ENCODE measurements at regions not wholly inside any gene's neighbourhood (a gene's known extent, or its start where the extent isn't known, plus 50 kb on each side); places are given as distances from the start of the nearest gene placed in this dataset.
"Not testable (repeated sequence)": the region's sequence is repeated elsewhere in the genome, so short reads cannot be mapped to it uniquely, and the experiment has no call there.

DNA sequence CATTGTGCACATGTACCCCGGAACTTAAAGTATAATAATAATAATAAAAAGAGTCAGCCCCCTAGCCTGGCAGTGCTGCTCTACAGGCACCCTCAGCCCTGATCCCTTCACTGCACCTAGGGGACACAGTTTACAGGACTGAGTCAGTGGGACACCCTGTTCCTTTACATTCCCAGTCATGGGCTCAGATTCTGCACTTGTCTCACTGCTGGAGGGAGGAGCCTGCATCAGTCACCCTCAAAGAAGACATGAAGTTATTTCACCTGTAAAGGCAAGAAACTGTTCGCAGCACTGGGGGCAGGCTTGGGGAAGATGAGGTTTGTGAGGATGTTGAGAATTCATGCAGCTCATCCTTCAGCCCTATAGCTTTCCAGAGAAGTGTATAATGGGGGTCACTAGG is 50.7 kb upstream of the VPREB1 start:
- Mint-ChIP-seq H3K36me3 (no peaks in the 10 kb centered on the region), H3K4me3 (no peak overlapping the region), H3K4me1 (ENCODE audit: low read depth) (no peaks in the 10 kb centered on the region), H3K27ac (no peak overlapping the region), H3K27me3 (peaks cover 25% of the 10 kb centered on the region), H3K9me3 (peaks cover 4% of the 10 kb centered on the region)
- POLR2A ChIA-PET: no interaction called here
- CTCF ChIA-PET: interaction anchor here (1.1 to 1.6 kb wide), 2 partner anchors 14 kb away, joined by 3 to 5 read pairs; no protein-coding TSS in a partner anchor
- DNase-seq: no peak
- intact Hi-C loops (cut with micrococcal nuclease): no loop called here

- intact Hi-C loops (cut with micrococcal nuclease); DNase-seq; POLR2A ChIA-PET; H3K9me3 Mint-ChIP-seq; H3K4me3 Mint-ChIP-seq; H3K27ac Mint-ChIP-seq; H3K4me1 Mint-ChIP-seq (ENCODE audit: low read depth); H3K36me3 Mint-ChIP-seq: not testable (repeated sequence)
- H3K27me3 Mint-ChIP-seq: peaks cover 25% of the 10 kb centered on the region
- CTCF ChIA-PET: interaction anchor here (1.1 to 1.6 kb wide), 2 partner anchors 13 to 15 kb away, joined by 3 to 5 read pairs; no protein-coding TSS in a partner anchor
These were observed 51.1 kb upstream of the VPREB1 start for GRCh38 chr22:22193462-22193861.

DNA sequence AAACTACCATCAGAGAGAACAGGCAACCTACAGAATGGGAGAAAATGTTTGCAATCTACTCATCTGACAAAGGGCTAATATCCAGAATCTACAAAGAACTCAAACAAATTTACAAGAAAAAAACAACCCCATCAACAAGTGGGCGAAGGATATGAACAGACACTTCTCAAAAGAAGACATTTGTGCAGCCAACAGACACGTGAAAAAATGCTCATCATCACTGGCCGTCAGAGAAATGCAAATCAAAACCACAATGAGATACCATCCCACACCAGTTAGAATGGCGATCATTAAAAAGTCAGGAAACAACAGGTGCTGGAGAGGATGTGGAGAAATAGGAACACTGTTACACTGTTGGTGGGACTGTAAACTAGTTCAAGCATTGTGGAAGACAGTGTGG is 51.6 kb upstream of the VPREB1 start:
- POLR2A ChIA-PET; DNase-seq; H3K27ac Mint-ChIP-seq; H3K4me3 Mint-ChIP-seq; H3K36me3 Mint-ChIP-seq; H3K4me1 Mint-ChIP-seq (ENCODE audit: low read depth); H3K9me3 Mint-ChIP-seq; intact Hi-C loops (cut with micrococcal nuclease): not testable (repeated sequence)
- peaks cover 26% of the 10 kb centered on the region for H3K27me3 Mint-ChIP-seq
- CTCF ChIA-PET: interaction anchor here (1.6 kb wide), 1 partner anchor 13 kb away, joined by 3 read pairs; no protein-coding TSS in a partner anchor

DNA sequence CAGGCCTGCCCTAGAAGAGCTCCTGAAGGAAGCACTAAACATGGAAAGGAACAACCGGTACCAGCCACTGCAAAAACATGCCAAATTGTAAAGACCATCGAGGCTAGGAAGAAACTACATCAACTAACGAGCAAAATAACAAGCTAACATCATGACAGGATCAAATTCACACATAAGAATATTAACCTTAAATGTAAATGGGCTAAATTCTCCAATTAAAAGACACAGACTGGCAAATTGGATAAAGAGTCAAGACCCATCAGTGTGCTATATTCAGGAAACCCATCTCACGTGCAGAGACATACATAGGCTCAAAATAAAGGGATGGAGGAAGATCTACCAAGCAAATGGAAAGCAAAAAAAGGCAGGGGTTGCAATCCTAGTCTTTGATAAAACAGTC is 54.8 kb upstream of the VPREB1 start:
- POLR2A ChIA-PET; H3K9me3 Mint-ChIP-seq; H3K27ac Mint-ChIP-seq; H3K36me3 Mint-ChIP-seq; DNase-seq; intact Hi-C loops (cut with micrococcal nuclease); H3K4me3 Mint-ChIP-seq; H3K4me1 Mint-ChIP-seq (ENCODE audit: low read depth): not testable (repeated sequence)
- CTCF ChIA-PET: interaction anchor here (1.4 kb wide), 1 partner anchor 46 kb away, joined by 3 read pairs; no protein-coding TSS in a partner anchor
- H3K27me3 Mint-ChIP-seq: peaks cover 36% of the 10 kb centered on the region

GRCh38 chr22:22187863-22188262 is 56.7 kb upstream of the VPREB1 start:
- H3K9me3 Mint-ChIP-seq; H3K36me3 Mint-ChIP-seq; CTCF ChIA-PET; POLR2A ChIA-PET; H3K4me3 Mint-ChIP-seq; H3K4me1 Mint-ChIP-seq (ENCODE audit: low read depth); H3K27ac Mint-ChIP-seq; intact Hi-C loops (cut with micrococcal nuclease); DNase-seq: not testable (repeated sequence)
- peaks cover 43% of the 10 kb centered on the region for H3K27me3 Mint-ChIP-seq

DNA sequence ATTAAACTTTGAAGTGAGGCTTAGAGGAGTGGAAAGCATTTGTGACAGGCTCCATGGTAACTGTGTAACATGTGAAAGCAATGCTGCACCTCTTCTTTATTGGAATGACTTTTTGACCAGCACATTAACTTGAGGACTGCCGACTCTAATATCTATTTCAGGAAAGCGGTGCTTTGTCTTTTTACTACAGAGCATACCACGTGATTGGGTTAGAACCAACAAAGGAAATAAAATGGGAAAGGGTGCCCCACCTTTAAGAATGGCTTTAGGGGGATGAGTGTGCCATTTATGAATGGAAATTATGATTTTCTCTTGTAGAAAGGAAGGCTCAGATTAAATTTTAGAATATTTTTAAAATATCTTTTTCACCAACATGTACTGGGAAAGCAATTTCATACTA is 57.3 kb upstream of the VPREB1 start:
- no peak overlapping the region for H3K27ac Mint-ChIP-seq
- CTCF ChIA-PET: interaction anchor here (5.3 to 9.7 kb wide), 2 partner anchors 9 to 14 kb away, joined by 42 to 57 read pairs; no protein-coding TSS in a partner anchor
- H3K4me3 Mint-ChIP-seq: no peak overlapping the region
- DNase-seq: no peak
- intact Hi-C loops (cut with micrococcal nuclease): no loop called here
- peaks cover 47% of the 10 kb centered on the region for H3K27me3 Mint-ChIP-seq
- H3K36me3 Mint-ChIP-seq: no peaks in the 10 kb centered on the region
- POLR2A ChIA-PET: no interaction called here
- H3K9me3 Mint-ChIP-seq: peaks cover 4% of the 10 kb centered on the region
- H3K4me1 Mint-ChIP-seq (ENCODE audit: low read depth): no peaks in the 10 kb centered on the region

GRCh38 chr22:22185844-22186499 is 58.6 kb upstream of the VPREB1 start:
- Mint-ChIP-seq H3K27ac (no peak overlapping the region), H3K9me3 (peaks cover 4% of the 10 kb centered on the region), H3K4me3 (no peak overlapping the region), H3K36me3 (no peaks in the 10 kb centered on the region), H3K4me1 (ENCODE audit: low read depth) (no peaks in the 10 kb centered on the region), H3K27me3 (peaks cover 49% of the 10 kb centered on the region)
- intact Hi-C loops (cut with micrococcal nuclease): no loop called here
- DNase-seq: no peak
- ChIA-PET POLR2A (no interaction called here), CTCF (interaction anchor here (5.3 to 9.7 kb wide), 2 partner anchors 11 to 15 kb away, joined by 42 to 57 read pairs; no protein-coding TSS in a partner anchor)

GRCh38 chr22:22185217-22185616 is 59.4 kb upstream of the VPREB1 start:
- no peak overlapping the region for H3K27ac Mint-ChIP-seq
- H3K36me3 Mint-ChIP-seq: no peaks in the 10 kb centered on the region
- CTCF ChIA-PET: interaction anchor here (5.3 to 9.7 kb wide), 2 partner anchors 11 to 16 kb away, joined by 42 to 57 read pairs; no protein-coding TSS in a partner anchor

DNA sequence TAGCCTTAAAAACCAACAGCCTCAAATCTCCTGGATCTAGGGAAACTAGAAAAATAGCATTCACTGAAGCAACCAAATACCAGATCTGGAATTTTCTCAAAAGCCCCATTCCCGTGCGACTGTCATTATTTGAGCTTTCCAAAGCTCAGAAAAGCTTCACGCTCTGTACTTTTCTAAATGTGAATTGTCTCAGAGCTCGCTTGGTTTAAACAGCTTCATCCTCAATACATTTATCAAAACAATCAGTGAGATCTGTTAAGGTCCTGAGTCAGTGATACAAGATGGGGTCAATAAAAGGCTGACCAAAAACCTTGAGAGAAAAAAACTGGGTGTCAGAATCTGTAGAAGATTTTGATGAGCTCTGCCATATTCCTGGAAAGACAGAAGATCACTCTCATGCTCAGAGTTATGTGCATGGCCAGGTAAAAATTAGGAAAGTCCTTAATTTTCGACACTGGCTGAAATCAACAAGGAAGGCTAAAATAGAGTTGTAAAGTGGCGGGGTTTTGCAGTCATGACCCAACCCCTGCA is 60.2 kb upstream of the VPREB1 start:
- H3K27ac Mint-ChIP-seq: no peak overlapping the region
- no peak overlapping the region for H3K4me3 Mint-ChIP-seq
- no peaks in the 10 kb centered on the region for H3K36me3 Mint-ChIP-seq
- intact Hi-C loops (cut with micrococcal nuclease): no loop called here
- H3K9me3 Mint-ChIP-seq: no peaks in the 10 kb centered on the region
- peaks cover 40% of the 10 kb centered on the region for H3K27me3 Mint-ChIP-seq
- no peaks in the 10 kb centered on the region for H3K4me1 Mint-ChIP-seq (ENCODE audit: low read depth)
- ChIA-PET POLR2A (no interaction called here), CTCF (interaction anchor here (5.3 to 9.7 kb wide), 2 partner anchors 12 to 17 kb away, joined by 42 to 57 read pairs; no protein-coding TSS in a partner anchor)
- DNase-seq: no peak

More at GRCh38 chr22:22185217-22185616, 59.4 kb upstream of the VPREB1 start:
- intact Hi-C loops (cut with micrococcal nuclease): no loop called here
- peaks cover 46% of the 10 kb centered on the region for H3K27me3 Mint-ChIP-seq
- H3K4me1 Mint-ChIP-seq (ENCODE audit: low read depth): no peaks in the 10 kb centered on the region
- DNase-seq: no peak
- H3K9me3 Mint-ChIP-seq: peaks cover 4% of the 10 kb centered on the region
- no peak overlapping the region for H3K4me3 Mint-ChIP-seq
- POLR2A ChIA-PET: no interaction called here

GRCh38 chr22:22182990-22183264 is 61.7 kb upstream of the VPREB1 start:
- no peak for DNase-seq
- no peaks in the 10 kb centered on the region for H3K4me1 Mint-ChIP-seq (ENCODE audit: low read depth)
- intact Hi-C loops (cut with micrococcal nuclease): no loop called here
- H3K36me3 Mint-ChIP-seq: no peaks in the 10 kb centered on the region
- POLR2A ChIA-PET: no interaction called here
- CTCF ChIA-PET: interaction anchor here (5.3 to 9.7 kb wide), 2 partner anchors 14 to 19 kb away, joined by 42 to 57 read pairs; no protein-coding TSS in a partner anchor
- no peak overlapping the region for H3K4me3 Mint-ChIP-seq
- no peaks in the 10 kb centered on the region for H3K9me3 Mint-ChIP-seq
- peaks cover 34% of the 10 kb centered on the region for H3K27me3 Mint-ChIP-seq
- H3K27ac Mint-ChIP-seq: no peak overlapping the region

DNA sequence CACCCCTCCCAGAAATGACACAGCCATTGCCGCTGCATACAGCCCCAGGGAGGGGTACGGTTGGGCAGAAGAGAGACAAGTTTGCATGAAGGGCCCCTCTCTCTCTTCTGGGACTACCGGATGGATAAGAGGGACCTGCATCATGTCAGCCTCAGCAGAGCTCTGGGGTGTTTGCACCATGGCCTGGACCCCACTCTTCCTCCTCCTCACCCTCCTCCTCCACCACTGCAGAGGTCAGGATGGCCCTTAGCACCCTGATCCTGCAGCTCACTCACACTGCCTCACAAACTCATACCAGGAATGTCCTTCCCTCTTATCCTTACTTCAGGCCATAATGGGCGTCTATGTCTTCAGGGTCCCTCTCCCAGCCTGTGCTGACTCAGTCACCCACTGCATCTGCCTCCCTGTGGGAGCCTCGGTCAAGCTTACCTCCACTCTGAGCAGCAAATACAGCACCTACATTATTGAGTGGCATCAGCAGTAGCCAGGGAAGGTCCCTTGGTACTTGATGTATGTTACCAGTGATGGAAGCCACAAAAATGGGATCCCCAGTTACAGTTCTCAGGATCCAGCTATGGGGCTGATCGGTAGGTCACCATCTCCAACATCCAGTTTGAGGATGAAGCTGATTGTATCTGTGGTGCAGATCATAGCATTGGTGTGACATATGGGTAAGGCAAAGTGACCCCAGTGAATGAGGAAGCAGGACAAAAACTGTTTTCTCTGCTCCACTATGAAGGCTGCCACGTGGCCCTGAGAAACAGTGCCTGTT is 62.2 kb upstream of the VPREB1 start:
- no peaks in the 10 kb centered on the region for H3K9me3 Mint-ChIP-seq
- ChIA-PET CTCF (interaction anchor here (0.7 to 9.7 kb wide), 5 partner anchors 14 to 53 kb away, joined by 3 to 57 read pairs (median 4); no protein-coding TSS in a partner anchor), POLR2A (no interaction called here)
- peaks cover 34% of the 10 kb centered on the region for H3K27me3 Mint-ChIP-seq
- intact Hi-C loops (cut with micrococcal nuclease): no loop called here
- no peaks in the 10 kb centered on the region for H3K4me1 Mint-ChIP-seq (ENCODE audit: low read depth)
- no peak overlapping the region for H3K27ac Mint-ChIP-seq
- H3K4me3 Mint-ChIP-seq: no peak overlapping the region
- H3K36me3 Mint-ChIP-seq: no peaks in the 10 kb centered on the region
- DNase-seq: no peak

- no peak overlapping the region for H3K4me3 Mint-ChIP-seq
- no peaks in the 10 kb centered on the region for H3K9me3 Mint-ChIP-seq
- intact Hi-C loops (cut with micrococcal nuclease): no loop called here
- POLR2A ChIA-PET: no interaction called here
- no peaks in the 10 kb centered on the region for H3K4me1 Mint-ChIP-seq (ENCODE audit: low read depth)
- no peak for DNase-seq
- CTCF ChIA-PET: interaction anchor here (1.5 to 9.7 kb wide), 2 partner anchors 14 to 20 kb away, joined by 7 to 57 read pairs; no protein-coding TSS in a partner anchor
- H3K27me3 Mint-ChIP-seq: peaks cover 37% of the 10 kb centered on the region
- H3K36me3 Mint-ChIP-seq: no peaks in the 10 kb centered on the region
- H3K27ac Mint-ChIP-seq: no peak overlapping the region
These were observed 63.2 kb upstream of the VPREB1 start for GRCh38 chr22:22181341-22181850.
